Motor neuron (in vitro differentiated cells): ENCODE measurements at regions not wholly inside any gene's neighbourhood (a gene's known extent, or its start where the extent isn't known, plus 50 kb on each side); places are given as distances from the start of the nearest gene placed in this dataset.

Source experiments
- ATAC-seq, 8 experiments: fragments of 200-7000 bp; cut with Tn5 transposase; replicated peaks in 6 of 8; 2 replicates each; pipeline ENCODE4 v1.8.0; 2021; ENCODE audit warnings: mild to moderate bottlenecking in 8 of 8, moderate library complexity in 8 of 8
- H3K27ac ChIP-seq, 2 donors: fragments of 250-450 bp; sonication (Bioruptor Pico); 2 replicates each; pipeline ENCODE4 v1.9.0; 2021; ENCODE audit warnings: antibody characterized with exemption in 2 of 2, mild to moderate bottlenecking in 2 of 2, moderate library complexity in 1 of 2
- H3K4me1 ChIP-seq, 2 donors: fragments of 250-450 bp; sonication (Bioruptor Pico); replicated peaks in 1 of 2; 2 replicates each; pipeline ENCODE4 v1.6.1; 2021; ENCODE audit warnings: antibody characterized with exemption in 2 of 2, mild to moderate bottlenecking in 2 of 2, moderate library complexity in 1 of 2
- H3K4me3 ChIP-seq, 5 donors: fragments of 250-450 bp; sonication (Bioruptor Pico); 2 replicates each; pipeline ENCODE4 v1.9.0; 2021; ENCODE audit warnings: antibody characterized with exemption in 5 of 5, mild to moderate bottlenecking in 5 of 5, moderate library complexity in 4 of 5
- WGBS, 10 experiments: fragments of 450-650 bp; shearing (Covaris generic); methylation state at CpG; one replicate each; pipeline ENCODE4 v1.0.0; 2022; 5-methylcytosine and 5-hydroxymethylcytosine counted together
- in situ Hi-C, 9 experiments: fragments of 400-800 bp; cut with MboI; loops; one replicate each; pipeline ENCODE4 v1.15.0; 2021; ENCODE audit warnings: low sequenced_read_pairs in 9 of 9, low pct_unique_long_range_greater_than_20kb in 2 of 9; ENCODE audit not compliant: unreplicated experiment in 9 of 9

- Histone ChIP-seq H3K4me3 (no peak overlapping the region), H3K27ac (no peak overlapping the region), H3K4me1 (peaks cover 4 to 6% of the 10 kb centered on the region in 2 donors)
- WGBS, 10 experiments: 0 to 96% (median 86%) methylated on average over 1 to 8 of the region's 8 CpGs
- peak in 2 of 8 experiments; percentile 14 to 23 for ATAC-seq
- in situ Hi-C loops: no loop called here
These were observed 201.5 kb upstream of the MVB12B start for GRCh38 chr9:126125177-126125576.

- Histone ChIP-seq H3K4me1 (peaks cover 4 to 6% of the 10 kb centered on the region in 2 donors), H3K4me3 (no peak overlapping the region), H3K27ac (no peak overlapping the region)
- in situ Hi-C loops: no loop called here
- 0% methylated on average over 2 of the region's 6 CpGs; no CpG with 5 or more reads in 9 of the 10 experiments for WGBS, 10 experiments
- ATAC-seq: peak in 3 of 8 experiments; percentile 50 to 77 (median 63)
These were observed 201.1 kb upstream of the MVB12B start for GRCh38 chr9:126125577-126125976.

DNA sequence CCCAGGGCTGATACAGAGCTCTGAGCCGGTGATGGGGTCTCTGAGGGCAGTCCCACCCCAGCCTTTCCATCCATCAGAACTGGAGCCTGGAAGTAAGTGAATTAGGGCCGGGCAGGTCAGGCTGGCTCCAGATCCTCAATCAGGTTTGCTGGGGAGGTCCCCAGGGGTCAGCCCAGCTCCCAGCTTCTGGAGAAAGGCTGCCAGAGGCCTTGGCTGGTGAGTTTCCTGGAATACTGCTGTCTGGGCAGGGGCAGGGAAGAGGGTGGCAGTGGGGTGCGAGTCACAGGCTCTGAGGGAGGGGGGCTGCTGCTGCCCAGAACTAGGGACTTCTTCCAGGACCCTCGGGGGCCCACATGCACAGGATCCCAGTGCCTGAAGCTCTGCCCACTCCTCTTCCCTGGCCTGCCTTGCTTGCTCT is 200.6 kb upstream of the MVB12B start:
- Histone ChIP-seq H3K4me3 (no peak overlapping the region), H3K4me1 (peaks cover 4 to 6% of the 10 kb centered on the region in 2 donors), H3K27ac (no peak overlapping the region)
- WGBS, 10 experiments: 25 to 47% methylated on average over 1 to 2 of the region's 4 CpGs; no CpG with 5 or more reads in 8 of the 10 experiments
- in situ Hi-C loops: no loop called here
- peak in 4 of 8 experiments; percentile 29 to 61 (median 44) for ATAC-seq

DNA sequence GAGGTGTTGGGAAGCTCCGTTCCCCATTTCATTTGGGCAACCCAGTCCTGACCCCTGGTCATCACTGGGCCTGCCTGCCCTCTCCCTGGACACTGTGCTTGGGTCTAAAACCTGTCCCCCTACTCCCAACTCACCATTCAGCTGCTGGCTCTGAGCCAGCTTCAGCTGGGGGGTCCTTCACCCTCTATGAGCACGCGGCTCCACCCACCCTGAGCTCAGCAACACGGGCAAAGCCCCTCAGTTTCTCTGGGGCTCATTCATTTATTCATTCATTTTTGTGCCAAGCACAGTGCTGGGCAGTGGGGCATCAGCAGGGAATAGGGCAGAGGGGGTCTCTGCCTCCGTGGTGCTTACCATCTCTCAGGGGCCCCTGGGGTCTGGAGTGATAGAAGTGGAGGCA is 199.8 kb upstream of the MVB12B start:
- Histone ChIP-seq H3K4me3 (no peak overlapping the region), H3K27ac (no peak overlapping the region), H3K4me1 (peaks cover 4 to 6% of the 10 kb centered on the region in 2 donors)
- WGBS, 10 experiments: 30 to 100% (median 58%) methylated on average over 1 to 4 of the region's 5 CpGs; no CpG with 5 or more reads in 4 of the 10 experiments
- in situ Hi-C loops: no loop called here
- no peak for ATAC-seq

- Histone ChIP-seq H3K4me1 (peaks cover 4 to 6% of the 10 kb centered on the region in 2 donors), H3K27ac (no peak overlapping the region), H3K4me3 (no peak overlapping the region)
- no peak for ATAC-seq
- WGBS, 10 experiments: 40 to 100% (median 65%) methylated on average over 1 to 2 of the region's 5 CpGs; no CpG with 5 or more reads in 6 of the 10 experiments
- in situ Hi-C loops: no loop called here
These were observed 199.0 kb upstream of the MVB12B start for GRCh38 chr9:126127591-126127990.

- in situ Hi-C loops: no loop called here
- WGBS, 10 experiments: 31 to 82% (median 70%) methylated on average over 1 to 8 of the region's 14 CpGs; no CpG with 5 or more reads in 2 of the 10 experiments
- Histone ChIP-seq H3K4me1 (peaks cover 4 to 6% of the 10 kb centered on the region in 2 donors), H3K27ac (no peak overlapping the region), H3K4me3 (no peak overlapping the region)
- no peak for ATAC-seq
These were observed 198.0 kb upstream of the MVB12B start for GRCh38 chr9:126128494-126129142.

DNA sequence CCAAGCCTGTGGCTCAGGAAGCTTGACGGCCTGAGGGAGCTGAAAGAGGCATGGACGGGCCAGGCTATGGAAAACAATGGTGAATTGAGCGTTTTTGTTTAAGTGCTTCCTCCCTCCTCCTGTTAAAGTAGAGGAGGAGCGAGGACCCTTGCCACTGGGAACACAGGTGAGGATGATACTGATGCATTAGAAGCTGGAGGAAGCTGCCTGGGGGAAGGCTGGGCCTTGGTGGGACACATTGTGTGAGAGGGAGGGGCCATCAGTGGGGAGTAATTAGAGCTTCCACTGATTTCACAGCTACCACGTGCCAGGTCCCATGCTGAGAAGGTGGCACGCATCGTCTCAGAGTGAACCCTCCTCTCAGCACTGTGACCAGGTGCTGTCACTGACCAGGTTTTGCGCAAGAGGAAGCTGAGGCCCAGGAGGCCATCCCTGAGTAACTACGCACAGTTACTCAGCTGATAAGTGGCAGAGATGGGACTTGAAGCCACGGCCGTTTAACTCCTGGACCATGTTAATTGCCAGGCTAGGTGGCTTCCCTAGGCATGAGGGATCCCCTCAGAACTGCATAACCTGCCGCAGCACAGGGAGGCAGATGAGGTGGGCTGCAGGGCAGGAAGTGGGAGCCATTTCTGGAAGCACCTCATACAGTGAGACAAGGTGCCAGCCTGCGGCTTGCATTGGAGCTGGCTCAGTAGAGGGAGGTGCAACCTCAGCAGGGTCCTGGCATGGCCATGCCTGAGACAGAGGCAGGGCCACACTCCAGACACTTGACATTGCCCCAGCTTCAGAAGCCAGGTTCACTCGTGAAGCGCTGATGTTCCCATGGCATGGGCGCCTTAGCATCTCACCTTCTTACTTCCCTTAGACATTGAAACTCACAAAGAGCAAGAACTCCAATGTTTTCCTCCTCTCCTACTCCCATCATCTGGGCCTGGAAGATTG is 195.3 kb upstream of the MVB12B start:
- Histone ChIP-seq H3K27ac (no peak overlapping the region), H3K4me3 (no peak overlapping the region), H3K4me1 (peaks cover 0 to 4% of the 10 kb centered on the region in 2 donors)
- ATAC-seq: no peak
- in situ Hi-C loops: no loop called here
- WGBS, 10 experiments: 26 to 97% (median 85%) methylated on average over 2 to 7 of the region's 16 CpGs; no CpG with 5 or more reads in 3 of the 10 experiments

DNA sequence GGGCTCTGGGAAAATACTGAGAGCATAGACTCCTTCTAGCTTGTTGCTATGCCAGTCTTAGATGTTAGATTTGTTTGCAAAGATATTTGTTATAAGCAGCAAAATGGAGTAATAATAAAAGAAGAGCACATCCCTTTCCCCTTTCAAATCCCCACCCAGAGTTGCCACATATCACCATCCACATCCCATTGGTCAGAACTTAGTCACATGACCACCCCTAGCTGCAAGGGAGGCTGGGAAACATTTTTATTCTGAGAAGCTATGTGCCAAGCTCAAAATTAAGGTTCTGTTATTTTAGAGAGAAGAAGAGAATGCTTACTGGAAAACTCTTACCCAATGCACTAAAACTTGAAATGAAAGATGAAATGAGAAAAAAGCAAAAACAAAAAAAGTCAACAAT is 193.9 kb upstream of the MVB12B start:
- no peak overlapping the region for H3K4me3 ChIP-seq
- H3K27ac ChIP-seq: no peak overlapping the region
- H3K4me1 ChIP-seq: no peaks in the 10 kb centered on the region
- in situ Hi-C loops: no loop called here
- ATAC-seq: no peak

GRCh38 chr9:126144196-126144595 is 182.4 kb upstream of the MVB12B start:
- H3K4me3 ChIP-seq: no peak overlapping the region
- in situ Hi-C loops: no loop called here
- ATAC-seq: no peak
- H3K27ac ChIP-seq: no peak overlapping the region
- WGBS, 10 experiments: 0 to 100% (median 35%) methylated on average over 1 of the region's 1 CpG; no CpG with 5 or more reads in 2 of the 10 experiments
- H3K4me1 ChIP-seq: peaks cover 27 to 44% of the 10 kb centered on the region in 2 donors

DNA sequence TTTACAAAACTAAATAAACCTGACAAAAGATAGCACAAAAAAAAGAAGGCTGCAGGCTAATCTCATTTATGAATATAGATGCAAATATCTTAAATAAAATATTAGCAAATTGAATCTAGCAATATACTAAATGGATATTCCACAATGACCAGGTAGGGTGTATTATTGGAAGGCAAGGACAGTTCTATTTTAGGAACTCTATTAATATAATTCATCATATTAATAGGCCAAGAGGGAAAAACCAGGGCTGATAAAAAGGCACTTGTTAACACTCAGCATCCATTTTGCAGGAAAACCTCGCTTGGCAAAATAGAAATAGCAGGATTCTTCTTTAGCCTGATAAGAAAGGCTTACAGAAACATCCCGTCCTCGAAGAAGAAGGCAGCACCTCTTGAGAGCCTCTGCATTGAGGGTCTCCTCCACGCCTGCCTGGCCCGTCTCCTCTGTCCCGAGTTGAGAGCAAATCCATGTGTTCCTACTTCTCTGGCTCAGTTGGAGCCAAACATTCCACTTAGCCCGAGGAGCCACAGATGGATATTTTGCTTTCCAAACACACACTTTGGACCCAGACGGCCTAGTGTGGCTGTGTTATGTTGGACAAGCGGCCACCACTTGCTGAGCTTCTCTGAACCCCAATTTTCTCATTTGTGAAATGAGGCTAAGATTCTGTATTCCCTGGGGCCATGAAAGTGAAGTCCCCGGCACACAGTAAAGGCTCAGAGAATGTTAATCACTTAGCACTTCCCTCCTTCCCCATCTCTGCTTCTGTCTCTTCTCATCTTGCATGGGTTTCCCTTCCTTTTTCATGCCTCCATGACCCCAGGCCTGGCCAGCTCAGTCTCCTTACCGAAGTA is 181.8 kb upstream of the MVB12B start:
- in situ Hi-C loops: no loop called here
- H3K4me1 ChIP-seq: peaks cover 27 to 44% of the 10 kb centered on the region in 2 donors
- ATAC-seq: no peak
- no peak overlapping the region for H3K27ac ChIP-seq
- WGBS, 10 experiments: 2 to 100% (median 65%) methylated on average over 1 to 8 of the region's 11 CpGs; no CpG with 5 or more reads in 1 of the 10 experiments
- H3K4me3 ChIP-seq: no peak overlapping the region

GRCh38 chr9:126145887-126146253 is 180.8 kb upstream of the MVB12B start:
- WGBS, 10 experiments: 0 to 100% (median 85%) methylated on average over 1 to 4 of the region's 4 CpGs; no CpG with 5 or more reads in 2 of the 10 experiments
- H3K4me1 ChIP-seq: peaks cover 34 to 51% of the 10 kb centered on the region in 2 donors
- H3K4me3 ChIP-seq: no peak overlapping the region
- ATAC-seq: no peak
- in situ Hi-C loops: no loop called here
- H3K27ac ChIP-seq: no peak overlapping the region

- Histone ChIP-seq H3K4me3 (no peak overlapping the region), H3K27ac (no peak overlapping the region), H3K4me1 (peaks cover 40 to 57% of the 10 kb centered on the region in 2 donors)
- peak in 7 of 8 experiments; percentile 23 to 70 (median 33) for ATAC-seq
- in situ Hi-C loops: no loop called here
- WGBS, 10 experiments: 0 to 90% (median 45%) methylated on average over 1 to 10 of the region's 19 CpGs
These were observed 180.1 kb upstream of the MVB12B start for GRCh38 chr9:126146254-126147145.
